GM21381 (cell line): ENCODE measurements at regions not wholly inside any gene's neighbourhood (a gene's known extent, or its start where the extent isn't known, plus 50 kb on each side); places are given as distances from the start of the nearest gene placed in this dataset.

ENCODE experiments used
- ATAC-seq: cut with Tn5 transposase; IDR thresholded peaks from one replicate; pipeline ENCODE4 v1.9.1; 2021; ENCODE audit warnings: mild to moderate bottlenecking, moderate library complexity; ENCODE audit not compliant: unreplicated experiment

DNA sequence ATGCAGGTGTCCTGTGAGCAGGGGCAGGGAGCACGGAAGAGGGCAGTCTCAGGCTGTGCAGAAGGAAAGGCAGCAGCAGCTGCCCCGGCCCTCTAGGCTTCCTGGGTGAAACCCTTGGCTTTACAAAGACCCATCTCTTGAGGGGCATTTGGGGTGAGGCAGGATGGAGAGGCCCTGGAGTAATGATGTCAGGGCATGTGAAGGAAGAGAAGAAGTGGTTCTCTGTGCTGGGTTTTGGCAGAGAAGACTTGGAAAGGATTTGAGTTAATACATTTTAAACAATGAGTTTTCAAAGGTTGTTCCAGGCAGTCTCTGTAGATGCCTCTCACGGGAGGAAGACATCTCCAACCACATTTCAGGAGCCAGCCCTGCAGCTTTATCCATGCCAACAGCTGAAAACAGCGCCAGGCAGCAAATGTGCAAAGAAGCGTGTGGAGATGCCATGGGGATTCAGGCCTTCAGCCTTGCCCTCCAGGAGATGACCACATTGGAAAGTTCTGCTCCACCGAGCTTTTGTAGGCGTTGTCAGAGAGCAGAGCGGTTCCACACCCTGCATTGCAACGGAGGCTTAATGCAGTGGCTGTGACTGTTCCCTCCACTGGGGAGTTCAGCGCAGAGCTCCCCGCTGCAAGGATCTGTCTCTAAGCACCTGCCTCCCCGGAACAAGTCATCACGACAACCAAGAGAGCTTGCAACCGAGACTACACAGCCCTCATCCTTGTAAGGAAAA, 322.8 kb downstream of the UQCRFS1 start:
- ATAC-seq: no peak

GRCh38 chr19:28887920-28888618, 324.9 kb downstream of the UQCRFS1 start:
- ATAC-seq: no peak

- ATAC-seq: no peak
These were observed 326.2 kb downstream of the UQCRFS1 start for GRCh38 chr19:28886708-28887107.

DNA sequence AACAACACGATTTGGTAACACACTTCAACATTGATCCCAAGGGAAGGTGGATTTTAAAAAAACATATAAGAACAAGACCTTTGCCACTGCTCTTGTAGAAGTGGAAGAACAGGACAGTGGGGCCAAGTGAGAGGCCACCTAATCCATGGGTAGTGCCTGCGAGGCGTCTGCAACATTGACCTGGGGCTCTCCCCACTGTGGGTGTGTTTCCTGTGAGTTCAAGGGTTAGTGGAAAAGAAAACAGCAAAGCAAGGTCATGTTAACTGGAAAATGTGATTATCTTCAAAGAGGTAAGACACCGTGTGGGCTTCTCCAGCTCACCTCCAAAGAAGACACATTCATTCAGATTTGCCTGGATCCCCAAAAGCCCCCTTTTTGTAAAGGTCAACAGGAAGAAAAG, 327.0 kb downstream of the UQCRFS1 start:
- no peak for ATAC-seq

DNA sequence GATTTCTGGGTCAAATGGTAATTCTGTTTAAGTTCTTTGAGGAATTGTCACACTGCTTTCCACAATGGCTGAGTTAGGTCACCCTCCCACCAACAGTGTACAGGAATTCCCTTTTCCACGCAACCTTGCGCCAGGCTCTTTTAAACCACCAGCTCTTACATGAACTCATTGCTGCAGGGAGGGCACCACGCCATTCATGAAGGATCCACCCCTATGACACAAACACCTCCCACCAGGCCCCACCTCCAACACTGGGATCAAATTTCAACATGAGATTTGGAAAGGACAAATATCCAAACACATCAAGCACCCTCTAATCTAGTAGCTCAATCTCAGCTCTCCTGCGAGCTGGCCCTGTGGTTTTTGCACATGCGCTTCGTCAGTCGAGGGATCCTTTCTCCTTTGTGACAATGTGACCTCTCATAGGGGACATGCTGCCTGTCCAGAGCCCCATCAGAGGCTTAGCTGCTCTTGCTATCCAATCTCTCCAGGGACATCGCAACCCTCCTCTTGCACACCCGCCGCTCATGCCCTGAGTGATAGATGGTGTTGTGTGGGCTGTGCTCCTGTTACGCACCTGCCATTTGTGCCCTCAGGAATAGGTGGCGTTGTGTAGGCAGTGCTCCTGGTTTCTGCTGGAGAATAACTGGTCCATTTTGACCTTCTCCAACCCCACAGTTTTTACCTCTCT, 328.0 kb downstream of the UQCRFS1 start:
- no peak for ATAC-seq

DNA sequence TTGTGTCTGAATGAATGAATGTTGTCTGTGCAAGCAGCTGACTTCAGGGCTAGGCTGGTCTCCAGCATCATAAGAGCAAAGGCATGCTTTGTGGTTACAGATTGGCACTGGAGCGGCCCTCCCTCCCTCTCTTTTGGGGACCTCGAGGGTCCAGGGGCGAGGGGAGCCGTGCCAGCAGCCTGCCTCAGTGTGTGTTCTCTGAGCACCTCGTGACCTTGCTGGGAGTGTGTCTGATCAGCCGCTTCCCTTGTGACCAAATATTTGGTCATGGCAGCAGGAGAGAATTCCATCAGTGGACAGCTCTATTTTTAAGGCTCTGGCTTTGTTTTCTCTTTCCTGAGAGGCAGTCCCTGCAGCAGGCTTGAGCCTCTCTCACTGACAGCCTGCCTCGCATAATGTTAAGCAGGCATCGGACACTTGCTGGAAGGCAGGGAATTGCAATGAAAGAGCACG, 329.7 kb downstream of the UQCRFS1 start:
- no peak for ATAC-seq

- ATAC-seq: no peak
These were observed 330.1 kb downstream of the UQCRFS1 start for GRCh38 chr19:28882818-28883217.

- no peak for ATAC-seq
These were observed 331.3 kb downstream of the UQCRFS1 start for GRCh38 chr19:28881616-28882015.

DNA sequence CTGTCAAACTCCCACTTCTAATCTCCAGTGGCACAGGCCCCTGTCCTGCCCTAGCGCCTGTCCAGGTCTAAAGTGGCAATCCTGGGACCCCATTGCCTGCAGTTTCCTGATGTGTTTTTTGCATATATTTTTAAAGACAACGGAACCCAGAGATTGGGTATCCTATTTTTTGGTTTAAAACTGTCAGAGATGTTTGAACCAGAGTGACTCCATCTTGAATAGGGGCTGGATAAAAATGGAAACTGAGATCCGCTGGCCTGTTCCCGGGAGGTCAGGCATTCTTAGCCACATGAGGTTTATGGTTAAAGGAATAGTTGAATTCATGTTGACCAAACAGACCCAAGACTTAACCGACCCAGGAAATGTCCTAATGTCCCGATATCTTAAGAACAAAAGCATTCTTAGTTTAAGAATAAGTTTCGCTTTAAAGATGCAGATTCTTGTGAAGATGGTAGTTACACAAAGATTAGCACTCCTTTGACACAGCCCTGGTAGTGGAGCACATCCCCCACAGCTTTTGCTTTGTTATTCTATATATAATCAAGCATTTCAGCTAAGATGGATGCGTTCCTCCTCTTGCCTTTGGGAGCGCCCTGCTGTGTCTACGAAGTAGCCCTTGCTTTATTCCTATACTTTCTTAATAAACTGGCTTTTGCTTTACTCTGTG, 332.1 kb downstream of the UQCRFS1 start:
- no peak for ATAC-seq

GRCh38 chr19:28878862-28879566, 333.9 kb downstream of the UQCRFS1 start:
- ATAC-seq: no peak

- no peak for ATAC-seq
These were observed 336.3 kb downstream of the UQCRFS1 start for GRCh38 chr19:28876609-28877123.

GRCh38 chr19:28874742-28875141, 338.2 kb downstream of the UQCRFS1 start:
- ATAC-seq: no peak

GRCh38 chr19:28873301-28873700, 339.6 kb downstream of the UQCRFS1 start:
- no peak for ATAC-seq

DNA sequence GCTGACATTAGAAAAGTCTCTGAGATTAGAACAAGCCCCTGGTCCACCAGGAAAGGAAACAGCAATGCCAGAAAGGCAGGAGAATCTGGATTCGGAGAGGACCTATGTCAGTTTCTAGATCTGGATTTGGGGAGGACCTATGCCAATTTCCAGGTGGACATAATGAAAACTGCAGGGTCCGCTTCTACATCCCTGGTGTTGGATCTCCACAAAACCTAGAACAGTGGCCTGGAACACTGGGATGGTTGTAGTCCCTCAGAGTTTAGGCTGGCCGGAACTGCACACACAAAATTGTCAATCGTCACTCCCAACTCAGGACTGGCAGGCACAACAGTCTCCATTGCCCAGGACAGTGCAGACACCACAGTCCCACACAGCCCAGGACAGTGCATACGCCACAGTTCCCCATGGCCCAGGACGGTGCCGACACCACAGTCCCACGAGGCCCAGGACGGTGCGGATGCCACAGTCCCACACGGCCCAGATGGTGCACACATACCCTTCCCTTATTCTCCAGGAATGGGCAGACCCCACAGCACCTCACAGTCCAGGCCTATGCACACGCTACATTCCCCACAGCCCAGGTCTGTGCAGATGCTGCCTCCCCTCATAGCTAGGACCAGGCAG, 341.7 kb downstream of the UQCRFS1 start:
- ATAC-seq: no peak

DNA sequence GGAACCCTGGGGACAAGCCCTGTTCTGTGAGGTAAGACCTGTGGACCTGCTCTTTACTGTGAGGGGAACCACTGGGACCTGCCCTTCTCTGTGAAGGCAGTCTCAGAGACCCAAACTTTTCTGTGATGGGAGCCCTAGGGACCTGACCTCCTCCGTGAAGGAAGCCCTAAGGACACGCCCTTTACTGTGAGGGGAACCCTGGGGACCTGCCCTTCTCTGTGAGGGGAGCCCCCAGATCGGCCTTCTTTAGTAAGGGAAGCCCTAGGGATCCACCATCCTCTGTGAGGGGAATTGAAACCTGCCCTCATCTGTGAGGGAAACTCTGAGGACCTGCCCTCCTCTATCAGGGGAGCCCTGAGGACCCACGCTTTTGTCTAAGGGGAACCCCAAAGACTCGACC, 343.5 kb downstream of the UQCRFS1 start:
- ATAC-seq: no peak

GRCh38 chr19:28868836-28869235, 344.1 kb downstream of the UQCRFS1 start:
- no peak for ATAC-seq

- ATAC-seq: no peak
These were observed 345.0 kb downstream of the UQCRFS1 start for GRCh38 chr19:28867978-28868377.

DNA sequence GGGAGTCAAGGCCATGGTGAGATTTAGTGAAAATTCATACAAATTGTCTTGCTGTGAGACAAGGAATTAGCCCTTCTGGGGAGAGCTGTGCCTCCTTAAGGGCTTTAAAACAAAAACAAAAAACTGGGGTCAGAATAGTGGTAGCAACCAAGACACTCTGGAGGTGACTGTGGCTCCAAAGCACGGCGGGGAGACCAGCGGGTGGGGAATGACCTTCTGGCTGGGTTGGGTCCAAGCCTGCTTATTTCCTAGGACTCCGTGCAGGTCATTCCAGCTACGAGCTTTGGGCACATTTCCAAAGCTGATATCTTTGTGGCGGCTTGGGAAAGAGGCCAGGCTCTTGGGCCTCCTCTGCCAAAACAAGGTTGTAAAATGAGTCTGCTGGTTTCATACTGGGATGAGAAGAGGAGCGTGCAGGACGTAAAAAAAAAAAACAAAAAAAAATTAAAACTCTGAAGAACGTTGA, 348.3 kb downstream of the UQCRFS1 start:
- no peak for ATAC-seq

- no peak for ATAC-seq
These were observed 348.9 kb downstream of the UQCRFS1 start for GRCh38 chr19:28864024-28864503.

- ATAC-seq: no peak
These were observed 350.7 kb downstream of the UQCRFS1 start for GRCh38 chr19:28862238-28862637.
